HEK293T (cell line): ENCODE measurements at regions not wholly inside any gene's neighbourhood (a gene's known extent, or its start where the extent isn't known, plus 50 kb on each side); places are given as distances from the start of the nearest gene placed in this dataset.

Experiments
- FOXM1 ChIP-seq: fragments of 450-650 bp; IDR thresholded peaks from 2 replicates; pipeline ENCODE4 v1.6.1; 2017; ENCODE audit warnings: mild to moderate bottlenecking, borderline replicate concordance
- LEF1 ChIP-seq: fragments of 450-650 bp; IDR thresholded peaks from 2 replicates; pipeline ENCODE4 v1.6.1; 2017; ENCODE audit warnings: mild to moderate bottlenecking, borderline replicate concordance
- SP1 ChIP-seq: fragments of 450-650 bp; IDR thresholded peaks from 2 replicates; pipeline ENCODE4 v1.6.1; 2017
- SUZ12 ChIP-seq: fragments of 450-650 bp; IDR thresholded peaks from 2 replicates; pipeline ENCODE4 v1.6.1; 2016; ENCODE audit warnings: mild to moderate bottlenecking
- TARDBP ChIP-seq: fragments of 450-650 bp; IDR thresholded peaks from 2 replicates; pipeline ENCODE4 v1.6.1; 2016

GRCh38 chr9:129542741-129543140 lies 78.2 kb downstream of the C9orf50 start:
- TF ChIP-seq SUZ12, result no peak
- TF ChIP-seq TARDBP, result no peak
- no peak for TF ChIP-seq LEF1
- TF ChIP-seq FOXM1, result no peak
- TF ChIP-seq SP1, result no peak
